Inflammatory macrophage treated with lipopolysaccharide for 1 hour (primary cell): ENCODE measurements at regions not wholly inside any gene's neighbourhood (a gene's known extent, or its start where the extent isn't known, plus 50 kb on each side); places are given as distances from the start of the nearest gene placed in this dataset.

Experiments used
- DNase-seq, 2 donors: peaks; one replicate each; pipeline ENCODE4 v3.0.0-alpha.2; 2020 to 2022

DNA sequence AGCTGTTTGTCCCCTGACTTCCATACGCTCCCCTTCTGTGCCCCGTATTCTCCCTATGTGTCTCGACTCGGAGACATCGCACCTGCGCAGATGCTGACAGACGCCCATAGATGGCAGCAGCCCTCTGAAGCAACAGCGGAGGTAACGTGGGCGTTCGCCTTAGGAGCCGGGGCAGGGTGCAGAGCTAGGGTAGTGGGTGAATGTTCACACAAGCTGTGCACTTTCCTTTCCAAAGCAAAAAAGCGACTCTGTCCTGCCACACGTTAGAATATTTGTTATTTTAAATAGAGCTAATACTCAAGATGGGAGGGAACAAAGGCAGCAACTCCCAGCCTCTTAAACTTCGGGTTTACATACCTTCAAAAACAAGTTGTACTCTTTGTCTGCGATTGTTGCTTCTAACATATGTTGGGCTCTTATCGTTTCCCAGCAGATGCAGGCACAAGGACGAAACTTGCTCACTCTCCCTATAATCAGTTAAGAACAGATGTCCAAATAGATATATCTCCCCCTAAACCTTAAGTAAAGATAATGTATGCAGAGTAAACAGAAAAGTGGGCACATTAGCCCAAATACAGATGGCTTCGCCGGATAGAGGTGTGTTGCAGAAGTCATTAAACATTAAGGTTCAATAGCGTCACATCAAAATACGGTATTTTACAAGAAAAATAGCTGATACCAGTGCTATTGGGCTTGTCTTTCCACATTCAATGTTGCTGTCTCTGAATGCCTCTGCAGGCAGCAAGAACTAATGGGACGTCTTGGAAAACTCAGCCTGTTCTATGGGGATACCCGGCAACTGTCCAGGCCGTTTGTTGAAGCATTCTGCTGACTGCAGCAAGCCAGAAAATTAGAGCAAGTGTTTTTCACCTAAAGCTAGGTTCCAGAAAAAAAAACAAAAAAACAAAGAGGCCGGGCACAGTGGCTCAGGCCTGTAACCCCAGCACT is 340.3 kb upstream of the PRKCQ start:
- DNase-seq = peak; percentile 83 to 90

DNA sequence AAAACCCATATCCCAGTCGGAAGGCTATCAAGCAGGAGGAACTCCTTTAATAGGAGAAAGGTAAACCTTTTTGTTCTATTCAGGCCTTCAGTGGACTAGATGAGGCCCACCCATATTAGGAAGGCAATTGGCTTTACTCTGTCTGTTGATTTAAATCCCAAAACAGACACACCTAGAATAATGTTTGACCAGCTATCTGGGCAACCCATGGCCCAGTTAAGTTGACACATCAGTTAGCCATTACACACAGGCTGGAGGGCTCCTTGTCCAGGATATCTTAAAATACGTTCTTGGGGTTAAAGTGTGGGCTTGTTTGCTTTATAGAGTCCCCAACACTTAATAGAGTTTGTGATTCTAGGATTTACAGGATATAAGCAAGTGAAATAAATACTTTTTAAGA is 339.0 kb upstream of the PRKCQ start:
- DNase-seq = no peak

DNA sequence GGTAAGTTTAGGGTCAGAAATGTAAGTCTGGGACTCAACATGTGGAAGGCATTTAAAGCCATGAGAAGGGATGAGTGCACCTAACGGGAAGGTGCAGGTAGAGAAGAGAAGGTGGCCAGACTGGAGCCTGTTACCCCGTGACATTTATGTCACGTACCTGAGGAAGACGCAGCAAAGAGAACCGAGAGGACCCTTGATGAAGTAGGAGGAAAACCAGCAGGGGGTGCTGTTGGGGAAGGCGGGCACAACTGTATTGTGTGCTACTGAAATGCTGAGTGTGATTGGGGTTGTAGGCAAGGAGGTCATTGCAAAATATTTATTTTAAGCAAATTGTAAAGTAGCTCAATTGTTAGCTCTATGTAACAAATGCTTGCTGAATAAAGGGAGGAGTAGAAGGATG is 338.2 kb upstream of the PRKCQ start:
- peak; percentile 24 to 63 for DNase-seq

DNA sequence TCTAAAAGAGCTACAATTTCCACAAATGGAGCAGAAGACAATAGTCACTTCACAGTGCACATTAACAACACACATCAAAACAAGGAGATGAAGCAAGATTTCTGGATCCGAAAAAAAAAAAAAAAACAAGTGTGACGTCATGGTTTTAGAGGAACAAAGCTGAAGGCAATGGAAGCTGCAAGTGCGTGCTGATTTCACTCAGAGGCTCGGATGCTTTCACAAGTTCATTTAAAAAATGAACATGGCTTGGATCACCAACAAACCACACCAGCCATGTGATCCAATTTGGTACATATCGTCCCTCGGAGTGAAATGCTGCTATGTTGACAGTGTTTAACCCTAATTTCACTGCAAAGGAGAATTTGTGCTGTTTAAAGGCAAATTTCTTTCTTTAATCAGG is 337.0 kb upstream of the PRKCQ start:
- peak; percentile 80 to 81 for DNase-seq

DNA sequence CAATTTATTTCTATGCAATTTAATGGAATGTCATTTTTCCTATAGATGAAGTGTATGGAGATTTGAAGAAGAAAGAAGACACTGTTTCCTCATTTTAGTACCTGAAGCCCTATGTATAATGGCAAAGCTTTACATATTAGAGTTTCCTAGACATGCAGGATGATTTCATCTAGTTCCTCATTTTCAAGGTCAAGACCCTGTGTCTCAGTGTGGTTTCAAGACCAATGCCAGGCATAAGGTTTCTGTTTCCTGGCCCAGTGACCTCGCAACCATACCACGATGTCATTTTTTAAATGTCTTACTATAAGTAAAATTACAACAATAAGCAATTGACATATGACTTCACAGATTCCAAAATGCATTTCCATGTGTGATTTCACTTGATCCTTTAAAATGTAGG is 336.5 kb upstream of the PRKCQ start:
- peak; percentile 20 to 67 for DNase-seq

DNA sequence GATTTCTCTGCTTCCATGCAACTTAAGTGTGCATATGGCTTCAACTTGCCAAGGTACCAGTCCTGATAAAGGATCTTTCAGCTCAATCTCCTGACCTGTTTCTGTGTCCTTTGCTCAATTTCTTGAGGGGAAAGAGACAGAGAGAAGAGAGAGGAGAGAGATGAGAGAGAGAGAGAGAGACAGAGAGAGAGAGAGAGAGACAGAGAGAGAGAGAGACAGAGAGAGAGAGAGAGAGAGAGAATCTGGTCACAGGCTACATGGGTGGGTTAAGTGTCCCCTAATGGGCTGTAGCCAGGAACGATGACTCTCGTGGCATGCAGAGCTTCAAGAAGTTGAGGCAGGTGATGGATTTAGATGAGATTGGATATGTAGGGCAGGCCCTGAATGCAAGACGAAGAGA is 335.2 kb upstream of the PRKCQ start:
- DNase-seq = no peak

DNA sequence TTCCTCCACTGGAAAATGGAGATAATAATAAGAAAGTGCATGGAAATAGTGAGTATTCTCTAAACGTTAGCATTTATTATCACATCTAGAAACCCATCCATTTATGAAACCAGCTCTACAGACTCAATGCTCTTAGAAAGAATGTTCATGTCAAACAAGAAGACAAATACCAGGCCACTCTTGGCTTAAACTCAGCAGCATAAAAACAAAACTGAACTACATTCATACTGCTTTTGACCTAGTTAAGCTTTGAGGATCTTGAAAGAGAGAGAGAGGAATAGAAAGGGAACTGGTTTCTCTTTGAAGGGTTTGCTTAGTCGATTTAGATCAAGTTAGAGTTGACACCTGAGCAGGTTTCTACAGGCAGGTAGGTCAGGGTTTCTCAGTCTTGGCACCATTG is 332.9 kb upstream of the PRKCQ start:
- DNase-seq = no peak

DNA sequence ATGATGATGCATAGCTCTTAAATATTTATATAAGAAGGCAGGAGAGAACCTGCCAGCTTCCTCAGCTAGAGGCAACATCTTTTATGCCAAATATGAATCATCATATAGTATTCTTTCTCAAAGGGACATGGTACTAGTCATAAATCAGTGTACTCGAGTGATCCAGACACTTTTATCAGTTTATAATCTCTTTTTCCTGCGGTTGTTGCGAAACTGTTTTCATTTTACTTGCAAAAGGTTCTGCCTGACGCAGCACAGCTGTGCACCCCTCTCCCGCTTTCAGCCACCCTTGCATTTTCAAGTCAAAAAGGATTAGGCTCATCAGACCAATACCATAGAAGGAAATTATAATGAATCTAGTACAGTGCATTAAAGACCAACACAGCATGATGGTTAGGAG is 332.3 kb upstream of the PRKCQ start:
- DNase-seq = no peak

DNA sequence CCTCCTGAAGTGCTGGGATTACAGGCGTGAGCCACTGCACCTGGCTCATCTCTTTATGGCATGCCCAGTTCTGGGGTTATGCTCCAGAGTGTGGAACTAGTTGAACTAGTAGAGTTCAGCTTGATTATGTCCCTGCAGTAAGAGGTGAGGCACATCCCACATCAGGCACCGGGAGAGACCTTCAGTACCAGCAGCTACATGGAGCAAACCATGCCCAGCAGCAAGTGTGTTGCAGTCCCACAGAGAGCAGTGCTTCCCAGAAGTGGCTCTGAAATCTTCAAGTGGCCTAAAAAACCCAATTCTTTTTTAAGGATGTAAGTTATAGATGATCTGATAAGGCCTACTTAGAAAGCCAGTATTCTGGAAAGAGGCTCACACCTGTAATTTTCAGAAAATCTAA is 331.9 kb upstream of the PRKCQ start:
- DNase-seq = no peak

DNA sequence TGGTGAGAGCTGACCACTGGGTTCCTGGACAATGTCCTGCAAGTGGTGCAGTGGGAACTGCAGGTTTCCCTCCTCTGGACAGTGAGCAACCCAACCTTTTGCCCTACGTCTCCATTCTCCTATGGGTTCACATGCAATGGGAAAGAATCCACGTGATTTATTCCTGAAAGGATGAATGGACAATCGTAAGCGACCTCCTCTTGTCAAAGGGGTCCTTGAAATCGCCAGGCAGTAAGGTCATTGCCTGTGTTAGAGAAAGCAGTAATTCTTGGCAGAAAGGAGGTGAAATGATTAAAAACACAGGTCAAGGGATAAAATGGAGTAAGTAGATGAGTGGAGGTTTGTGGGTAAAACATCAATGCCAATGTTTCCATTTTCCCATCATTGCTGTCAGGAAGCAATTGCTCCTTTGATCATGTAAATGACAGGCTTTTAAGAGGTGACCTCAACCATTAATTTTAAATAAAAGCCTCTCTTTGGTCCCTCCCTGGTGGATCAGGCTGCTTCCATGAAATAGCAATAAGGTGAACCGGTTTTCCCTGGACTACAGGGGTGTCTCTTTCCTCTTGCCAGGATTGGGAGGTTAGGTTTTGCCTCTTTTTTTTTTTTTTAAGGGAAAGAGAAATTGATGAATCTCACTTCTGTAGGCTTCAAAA is 330.0 kb upstream of the PRKCQ start:
- no peak for DNase-seq

DNA sequence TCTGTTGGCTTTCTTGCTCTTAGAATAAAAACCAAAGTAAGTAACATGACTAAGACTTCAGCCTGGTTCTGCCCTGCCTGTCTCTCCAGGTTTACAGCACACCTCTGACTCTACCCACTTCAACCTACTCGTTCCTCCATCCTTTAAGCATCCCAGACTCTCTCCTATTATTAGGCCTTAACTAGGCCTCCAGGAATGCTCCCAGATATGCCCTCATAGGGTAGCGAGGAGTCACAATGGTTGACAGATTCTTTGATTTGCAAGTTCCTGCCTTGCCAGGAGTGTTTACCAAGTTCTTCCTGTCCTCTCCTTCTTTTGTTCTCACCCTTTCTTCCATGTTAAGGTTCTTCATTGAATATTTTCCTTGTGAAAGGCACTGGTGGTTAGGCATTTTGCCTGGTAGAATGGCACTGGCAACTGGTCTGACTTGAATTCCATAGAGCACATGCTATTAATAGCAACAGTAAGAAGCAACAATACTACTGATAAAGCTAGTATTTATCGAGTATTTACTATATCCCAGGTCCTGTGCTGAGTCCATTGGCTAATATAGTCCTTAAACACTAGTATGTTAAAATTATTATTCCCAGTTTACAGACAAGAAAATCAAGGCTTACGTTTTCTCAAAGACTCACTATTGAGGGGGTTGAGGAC is 327.9 kb upstream of the PRKCQ start:
- no peak for DNase-seq

DNA sequence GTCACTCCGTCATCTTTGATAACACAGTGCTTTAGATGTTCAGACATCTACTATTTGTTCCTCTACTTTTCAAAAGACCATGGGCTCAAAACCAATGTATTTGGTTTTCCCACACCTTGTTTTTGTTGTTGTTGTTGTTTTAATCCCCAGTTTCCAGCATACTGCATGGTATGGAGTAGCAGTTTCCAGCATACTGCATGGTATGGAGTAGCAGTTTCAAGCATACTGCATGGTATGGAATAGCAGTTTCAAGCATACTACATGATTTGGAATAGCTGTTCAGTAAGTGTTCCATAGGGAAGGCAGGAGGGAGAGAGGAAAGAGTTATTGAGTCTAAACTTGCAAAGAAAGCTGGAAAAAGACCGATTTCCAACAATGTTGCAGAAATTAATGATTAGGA is 314.3 kb upstream of the PRKCQ start:
- DNase-seq = no peak

DNA sequence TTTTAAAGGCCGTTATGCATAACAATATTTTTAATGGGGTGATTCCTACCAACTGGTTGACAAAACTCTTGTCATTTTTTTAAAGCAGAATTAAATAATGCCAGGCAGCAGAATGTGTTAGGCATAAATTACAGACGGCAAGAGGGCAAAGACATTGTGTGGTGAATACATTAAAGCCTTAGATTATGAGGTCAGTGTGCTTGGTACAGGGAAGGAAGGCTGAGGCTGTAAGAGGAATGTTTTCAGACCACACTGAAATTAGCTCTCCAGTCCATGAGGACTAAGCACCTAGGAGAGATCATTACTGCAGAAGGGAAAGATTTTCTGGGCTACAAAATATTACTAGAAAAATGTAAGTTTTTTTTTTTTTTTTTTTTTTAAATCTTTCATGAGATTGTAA is 312.8 kb upstream of the PRKCQ start:
- no peak for DNase-seq

DNA sequence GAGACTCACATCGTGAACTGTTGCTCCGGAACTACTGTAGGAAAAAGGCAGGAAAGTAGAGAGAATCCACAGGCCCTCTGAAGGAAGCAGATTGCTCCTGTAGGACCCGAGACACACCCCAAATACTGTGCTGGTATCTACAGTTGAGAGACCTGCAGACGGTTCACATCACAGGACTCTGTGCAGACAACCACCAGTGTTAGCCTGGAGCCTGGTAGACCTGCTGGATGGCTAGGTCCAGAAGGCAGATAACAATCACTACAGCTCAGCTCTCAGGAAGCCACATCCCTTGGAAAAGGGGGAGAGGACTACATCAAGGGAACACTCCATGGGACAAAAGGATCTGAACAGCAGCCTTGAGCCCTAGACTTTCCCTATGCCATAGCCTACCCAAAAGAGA is 311.8 kb upstream of the PRKCQ start:
- no peak for DNase-seq

DNA sequence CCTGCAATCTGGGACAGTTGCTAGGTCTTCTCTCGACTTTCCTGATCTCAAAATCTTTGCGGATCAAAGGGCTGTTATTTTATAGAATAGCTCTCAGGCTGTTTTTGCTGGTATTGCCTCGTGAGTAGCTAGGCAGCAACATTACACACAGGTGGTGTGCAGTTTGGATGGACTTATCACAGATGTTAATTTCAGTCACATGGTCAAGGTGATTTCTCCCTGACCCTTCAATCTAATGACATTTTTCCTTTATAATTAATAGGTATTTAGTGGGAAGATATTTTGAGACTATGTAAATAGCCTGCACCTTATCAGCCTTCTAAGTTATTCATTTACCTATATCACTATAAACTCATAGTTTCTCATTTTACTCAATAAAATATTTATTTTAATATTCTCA is 309.6 kb upstream of the PRKCQ start:
- no peak for DNase-seq

DNA sequence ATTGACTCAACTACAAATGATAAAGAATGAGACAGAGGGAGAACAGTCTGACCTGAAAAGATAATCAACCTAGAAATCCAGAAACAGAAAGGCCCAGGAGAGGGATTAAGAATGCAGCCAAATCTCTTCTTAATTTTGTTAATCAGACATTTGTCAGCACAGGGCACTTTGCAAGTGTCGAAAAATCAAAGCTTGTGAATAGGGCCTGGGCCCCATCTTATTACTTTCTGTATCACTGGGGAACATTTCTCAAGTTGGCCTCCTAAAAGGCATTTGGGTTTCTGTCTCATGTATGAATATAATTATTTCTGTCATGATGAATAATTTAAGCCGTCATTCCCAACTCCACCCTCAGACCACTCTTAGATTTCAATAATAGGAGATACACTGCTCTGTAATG is 308.4 kb upstream of the PRKCQ start:
- no peak for DNase-seq

DNA sequence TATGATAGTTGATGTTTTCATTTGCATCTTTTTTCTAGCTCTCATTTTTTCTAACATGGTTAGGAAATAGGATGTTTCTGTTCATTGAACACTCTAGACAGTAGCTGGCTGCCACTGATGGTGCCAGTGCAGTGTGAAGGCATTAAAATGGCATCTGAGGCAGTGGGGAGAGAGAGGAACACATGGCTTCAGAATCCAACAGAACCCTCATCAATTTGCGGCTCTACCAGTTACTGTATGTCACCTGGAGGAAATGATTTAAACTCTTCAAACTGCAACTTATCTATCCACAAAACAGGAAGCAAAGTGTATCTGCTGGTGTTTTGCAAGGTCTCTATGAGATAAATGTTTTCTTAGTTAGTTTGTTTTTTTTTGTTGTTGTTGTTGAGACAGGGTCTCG is 305.2 kb upstream of the PRKCQ start:
- no peak for DNase-seq

DNA sequence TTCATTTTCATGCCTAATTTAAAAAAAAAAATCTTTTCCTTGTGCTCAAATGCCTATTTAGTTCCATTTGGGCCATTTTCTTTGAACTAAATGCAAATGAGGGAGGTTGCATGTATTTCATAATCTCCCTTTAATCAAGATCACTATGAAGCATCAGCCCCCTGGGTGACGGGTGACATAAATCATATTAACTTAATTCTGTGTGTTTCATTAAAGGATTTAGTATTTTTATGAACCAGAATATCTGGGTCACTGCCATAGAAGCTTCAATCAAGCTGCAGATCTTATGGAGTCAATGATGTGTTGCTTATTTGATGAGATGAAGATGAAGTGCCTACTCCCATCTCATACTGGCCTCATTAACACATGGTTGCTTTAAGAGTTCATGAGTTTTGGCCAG is 301.9 kb upstream of the PRKCQ start:
- no peak for DNase-seq

DNA sequence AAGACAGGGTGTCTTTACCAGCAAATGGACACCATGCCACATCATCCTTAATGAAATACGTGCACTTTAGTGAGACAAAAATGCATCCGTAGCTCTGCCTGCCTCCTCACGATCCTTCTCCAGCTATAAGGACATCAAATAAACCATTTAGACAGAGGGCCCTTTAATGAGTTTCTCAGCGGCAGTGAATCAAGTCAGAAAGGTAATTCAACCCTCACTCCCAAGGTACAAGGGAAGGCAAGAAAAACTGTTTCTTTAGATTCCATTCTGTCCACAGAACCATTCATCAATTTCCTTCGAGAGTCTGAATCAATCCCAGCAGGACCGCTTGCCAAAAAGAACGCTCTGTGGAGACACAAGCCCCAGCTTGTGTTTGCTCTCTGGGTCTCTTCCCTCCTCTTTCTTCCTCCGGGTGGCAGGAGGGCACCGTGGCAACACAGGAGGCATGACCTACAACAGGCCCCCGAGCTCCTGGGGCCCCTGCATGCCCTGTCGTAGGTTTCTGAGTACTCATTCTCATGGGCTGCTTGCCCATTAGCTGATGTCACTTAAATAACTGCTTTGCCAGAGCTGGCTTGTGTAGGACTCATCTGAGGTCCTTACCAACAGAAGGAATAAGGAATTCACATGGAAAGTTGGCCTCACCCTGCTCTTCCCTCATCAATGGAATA is 297.8 kb upstream of the PRKCQ start:
- DNase-seq = no peak

DNA sequence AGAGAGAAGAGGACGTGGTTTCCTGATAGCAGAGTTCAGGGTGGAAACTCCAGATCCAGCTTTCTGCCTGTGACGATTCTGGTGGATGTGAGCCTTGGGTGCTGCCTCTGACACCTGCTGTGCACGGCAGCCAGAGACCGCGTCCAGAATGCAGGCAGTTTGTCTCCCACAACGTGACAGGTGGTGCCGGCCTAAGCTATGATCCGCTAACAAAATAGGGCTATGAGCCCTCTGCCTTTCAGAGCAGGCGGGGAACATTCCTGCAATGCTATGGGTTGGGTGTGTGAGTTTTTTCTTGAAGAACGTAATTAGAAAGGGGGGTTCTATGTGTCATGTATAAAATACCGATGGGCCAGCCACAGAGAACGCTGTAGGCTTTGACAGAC is 297.3 kb upstream of the PRKCQ start:
- DNase-seq = no peak

DNA sequence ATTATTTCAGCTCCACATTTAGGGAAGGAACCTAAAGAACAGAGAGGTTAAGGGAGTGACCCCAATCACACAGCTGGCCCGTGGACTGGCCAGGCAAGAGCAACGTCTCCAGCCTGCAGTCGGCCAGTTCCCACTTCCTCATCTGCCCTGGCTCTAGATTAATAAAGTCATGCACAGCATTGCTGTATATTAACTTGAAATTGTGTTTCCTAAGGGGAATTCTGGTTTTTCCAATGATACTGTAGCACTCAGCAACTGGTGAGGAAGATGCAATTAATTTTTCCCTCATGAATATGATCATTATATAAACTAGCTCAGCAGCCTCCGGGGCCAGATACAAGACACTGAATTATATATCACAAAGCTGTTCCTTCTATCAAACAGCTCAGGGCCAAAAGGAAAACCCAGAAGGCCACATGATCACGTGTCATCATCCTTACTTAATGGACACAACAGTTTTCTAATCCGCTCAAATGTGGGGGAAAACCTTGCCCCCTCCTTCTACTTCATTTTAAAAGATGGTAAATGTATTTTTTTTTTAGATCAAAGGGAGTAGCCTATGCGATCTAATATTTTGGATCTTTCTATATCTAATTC is 295.3 kb upstream of the PRKCQ start:
- peak; percentile 19 to 53 for DNase-seq

DNA sequence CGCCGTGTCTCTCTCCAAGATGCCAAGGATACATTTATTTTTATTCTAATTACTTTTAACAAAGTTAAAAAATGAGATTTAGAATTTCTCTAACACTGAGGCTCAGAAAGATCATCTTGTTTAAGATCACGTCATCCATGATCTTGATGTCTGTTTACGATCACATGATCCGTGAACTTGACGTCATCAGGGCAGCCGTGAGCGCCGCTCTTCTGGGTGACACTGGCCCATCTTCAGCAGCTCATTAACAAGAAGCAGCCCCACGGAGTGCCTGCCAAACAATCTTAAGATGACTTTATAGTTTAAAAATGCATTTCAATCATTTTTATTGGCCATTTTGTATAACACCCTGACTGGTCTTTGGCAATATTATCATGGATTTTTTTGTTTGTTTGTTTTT is 291.1 kb upstream of the PRKCQ start:
- DNase-seq = no peak
